ENCODE measurements at regions not wholly inside any gene's neighbourhood (a gene's known extent, or its start where the extent isn't known, plus 50 kb on each side); places are given as distances from the start of the nearest gene placed in this dataset.

DNA sequence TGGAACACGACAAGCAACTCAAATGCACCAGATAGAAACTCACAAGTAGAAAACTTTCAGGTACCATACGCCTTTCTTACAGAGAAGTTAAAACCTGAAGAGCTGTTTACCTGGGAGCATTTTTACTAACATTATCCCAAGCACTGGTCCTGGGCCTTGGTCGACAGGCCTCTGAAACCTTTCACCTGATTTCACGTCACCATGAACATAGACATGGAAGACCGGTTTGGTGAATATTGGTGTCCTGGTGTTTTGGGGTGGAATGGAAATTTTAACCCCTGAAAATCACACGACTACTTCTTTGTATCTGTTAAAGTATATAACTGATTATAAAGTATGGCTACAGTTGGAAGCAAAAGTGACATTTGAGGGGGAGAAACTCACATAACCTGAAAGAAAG is 176.6 kb upstream of the ARGLU1 start:
- no peak for ATAC-seq
- intact Hi-C loops (cut with micrococcal nuclease): no loop called here
- Mint-ChIP-seq H3K4me1 (no peaks in the 10 kb centered on the region), H3K9me3 (peaks cover 3 to 5% of the 10 kb centered on the region in 2 donors), H3K4me3 (no peak overlapping the region), H3K36me3 (no peaks in the 10 kb centered on the region), H3K27ac (no peak overlapping the region), H3K27me3 (ENCODE audit: low read depth in 2 of 2) (no peaks in the 10 kb centered on the region)
- TF ChIP-seq, protein P1, sequence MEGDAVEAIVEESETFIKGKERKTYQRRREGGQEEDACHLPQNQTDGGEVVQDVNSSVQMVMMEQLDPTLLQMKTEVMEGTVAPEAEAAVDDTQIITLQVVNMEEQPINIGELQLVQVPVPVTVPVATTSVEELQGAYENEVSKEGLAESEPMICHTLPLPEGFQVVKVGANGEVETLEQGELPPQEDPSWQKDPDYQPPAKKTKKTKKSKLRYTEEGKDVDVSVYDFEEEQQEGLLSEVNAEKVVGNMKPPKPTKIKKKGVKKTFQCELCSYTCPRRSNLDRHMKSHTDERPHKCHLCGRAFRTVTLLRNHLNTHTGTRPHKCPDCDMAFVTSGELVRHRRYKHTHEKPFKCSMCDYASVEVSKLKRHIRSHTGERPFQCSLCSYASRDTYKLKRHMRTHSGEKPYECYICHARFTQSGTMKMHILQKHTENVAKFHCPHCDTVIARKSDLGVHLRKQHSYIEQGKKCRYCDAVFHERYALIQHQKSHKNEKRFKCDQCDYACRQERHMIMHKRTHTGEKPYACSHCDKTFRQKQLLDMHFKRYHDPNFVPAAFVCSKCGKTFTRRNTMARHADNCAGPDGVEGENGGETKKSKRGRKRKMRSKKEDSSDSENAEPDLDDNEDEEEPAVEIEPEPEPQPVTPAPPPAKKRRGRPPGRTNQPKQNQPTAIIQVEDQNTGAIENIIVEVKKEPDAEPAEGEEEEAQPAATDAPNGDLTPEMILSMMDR (IDR thresholded peaks at IDR 0.05): no peak
- no peaks in the 10 kb centered on the region for H3K4me1 ChIP-seq (ENCODE audit: control insufficient read depth, insufficient read depth, low read length)
- no peaks in the 10 kb centered on the region for H3K27me3 ChIP-seq (ENCODE audit: control insufficient read depth, insufficient read depth, low read length)
- no peak overlapping the region for H3K27ac ChIP-seq (ENCODE audit: low read length)
- no peaks in the 10 kb centered on the region for H3K36me3 ChIP-seq (ENCODE audit: control insufficient read depth, insufficient read depth, low read length)
- WGBS (ENCODE audit: insufficient coverage): 83% methylated on average over 5 of the region's 6 CpGs
- no peaks in the 10 kb centered on the region for H3K9me3 ChIP-seq (ENCODE audit: control insufficient read depth, insufficient read depth, low read length)
- H3K4me3 ChIP-seq (ENCODE audit: low read length): no peak overlapping the region
- DNase-seq: no peak

DNA sequence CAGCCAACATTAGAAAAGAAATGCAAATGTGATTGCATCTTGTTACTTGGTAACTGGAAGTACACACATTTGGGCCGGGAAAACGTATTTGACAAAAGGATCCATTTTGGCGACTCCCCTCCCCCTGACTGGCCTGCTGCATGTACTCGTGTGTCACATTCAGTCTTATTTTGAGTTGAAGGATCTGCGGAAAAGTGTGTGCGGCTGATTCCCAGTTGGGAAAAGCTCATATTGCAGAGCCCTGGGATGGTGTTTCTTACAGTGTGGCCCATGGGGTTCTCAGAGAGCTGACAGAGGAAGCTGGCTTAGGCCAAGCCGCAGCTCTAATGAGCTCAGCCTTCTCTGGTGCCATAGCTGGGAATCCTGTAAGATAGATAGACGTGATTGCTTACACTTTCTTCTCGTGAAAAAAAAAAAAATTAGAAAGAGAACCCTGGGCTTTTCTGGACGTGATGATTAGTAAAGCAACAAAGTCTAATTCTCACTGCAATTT is 170.3 kb upstream of the ARGLU1 start:
- Mint-ChIP-seq H3K27me3 (ENCODE audit: low read depth in 2 of 2) (no peaks in the 10 kb centered on the region), H3K4me1 (no peaks in the 10 kb centered on the region), H3K4me3 (no peak overlapping the region), H3K27ac (no peak overlapping the region), H3K36me3 (no peaks in the 10 kb centered on the region), H3K9me3 (peaks cover 7 to 8% of the 10 kb centered on the region in 2 donors)
- Histone ChIP-seq H3K4me1 (ENCODE audit: control insufficient read depth, insufficient read depth, low read length) (no peaks in the 10 kb centered on the region), H3K27ac (ENCODE audit: low read length) (no peak overlapping the region), H3K36me3 (ENCODE audit: control insufficient read depth, insufficient read depth, low read length) (no peaks in the 10 kb centered on the region), H3K9me3 (ENCODE audit: control insufficient read depth, insufficient read depth, low read length) (peaks cover 2% of the 10 kb centered on the region), H3K27me3 (ENCODE audit: control insufficient read depth, insufficient read depth, low read length) (no peaks in the 10 kb centered on the region), H3K4me3 (ENCODE audit: low read length) (no peak overlapping the region)
- intact Hi-C loops (cut with micrococcal nuclease): no loop called here
- WGBS (ENCODE audit: insufficient coverage): 88% methylated on average over 10 of the region's 10 CpGs
- ATAC-seq: no peak
- TF ChIP-seq, protein P1 (IDR thresholded peaks at IDR 0.05): no peak
- no peak for DNase-seq

DNA sequence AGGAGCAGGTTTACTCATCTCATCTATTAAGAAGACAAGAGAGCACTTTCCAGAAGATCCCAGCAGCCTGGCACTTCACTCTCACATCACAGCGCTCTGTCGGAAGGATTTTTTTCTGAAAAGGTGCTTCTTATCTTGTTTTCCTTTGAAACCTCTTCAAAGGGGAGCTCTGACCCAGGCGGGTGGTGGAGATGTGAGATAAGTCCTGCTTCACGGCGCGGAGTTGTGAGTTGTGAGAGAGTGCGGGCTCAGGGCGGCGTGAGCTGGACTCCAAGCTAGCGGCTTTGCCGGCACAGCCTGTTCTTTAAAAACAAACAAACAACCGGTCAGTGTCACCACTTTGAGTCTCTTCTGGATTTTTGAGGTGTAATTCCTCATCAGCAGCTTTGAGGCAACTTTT is 169.0 kb upstream of the ARGLU1 start:
- H3K27me3 Mint-ChIP-seq (ENCODE audit: low read depth in 2 of 2): no peaks in the 10 kb centered on the region
- H3K27ac Mint-ChIP-seq: no peak overlapping the region
- Histone ChIP-seq H3K27ac (ENCODE audit: low read length) (no peak overlapping the region), H3K9me3 (ENCODE audit: control insufficient read depth, insufficient read depth, low read length) (peaks cover 2% of the 10 kb centered on the region), H3K4me1 (ENCODE audit: control insufficient read depth, insufficient read depth, low read length) (no peaks in the 10 kb centered on the region), H3K27me3 (ENCODE audit: control insufficient read depth, insufficient read depth, low read length) (no peaks in the 10 kb centered on the region), H3K4me3 (ENCODE audit: low read length) (no peak overlapping the region), H3K36me3 (ENCODE audit: control insufficient read depth, insufficient read depth, low read length) (no peaks in the 10 kb centered on the region)
- no peak for ATAC-seq
- intact Hi-C loops (cut with micrococcal nuclease): no loop called here
- peaks cover 7 to 10% of the 10 kb centered on the region in 2 donors for H3K9me3 Mint-ChIP-seq
- WGBS (ENCODE audit: insufficient coverage): 98% methylated on average over 12 of the region's 12 CpGs
- no peak overlapping the region for H3K4me3 Mint-ChIP-seq
- TF ChIP-seq, protein P1 (IDR thresholded peaks at IDR 0.05): no peak
- H3K4me1 Mint-ChIP-seq: no peaks in the 10 kb centered on the region
- H3K36me3 Mint-ChIP-seq: no peaks in the 10 kb centered on the region
- no peak for DNase-seq

DNA sequence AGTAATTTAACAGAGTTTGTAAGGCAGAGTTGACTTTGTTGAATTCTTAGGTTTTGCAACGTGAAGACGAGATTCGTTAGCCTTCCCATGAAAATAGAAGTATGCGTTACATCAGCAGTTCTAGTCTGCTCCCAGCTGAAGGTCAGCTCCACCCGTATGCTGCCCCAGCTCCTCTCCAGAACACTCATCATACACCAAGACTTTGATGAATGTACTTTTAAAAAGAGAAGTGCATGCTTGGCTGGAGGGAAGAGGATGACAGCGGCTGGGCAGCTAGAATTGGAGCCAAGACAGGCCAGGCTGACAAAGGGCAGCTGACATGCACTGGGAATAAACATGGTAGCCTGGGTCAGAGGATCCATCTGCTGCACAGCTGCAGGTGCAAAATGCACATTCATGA is 166.3 kb upstream of the ARGLU1 start:
- TF ChIP-seq, protein P1 (IDR thresholded peaks at IDR 0.05): no peak
- peaks cover 2% of the 10 kb centered on the region for H3K9me3 ChIP-seq (ENCODE audit: control insufficient read depth, insufficient read depth, low read length)
- intact Hi-C loops (cut with micrococcal nuclease): no loop called here
- 82% methylated on average over 6 of the region's 6 CpGs for WGBS (ENCODE audit: insufficient coverage)
- H3K36me3 ChIP-seq (ENCODE audit: control insufficient read depth, insufficient read depth, low read length): no peaks in the 10 kb centered on the region
- H3K27ac ChIP-seq (ENCODE audit: low read length): no peak overlapping the region
- DNase-seq (no peak), ATAC-seq (no peak)
- H3K4me1 Mint-ChIP-seq: no peaks in the 10 kb centered on the region
- no peak overlapping the region for H3K4me3 ChIP-seq (ENCODE audit: low read length)
- peaks cover 4 to 7% of the 10 kb centered on the region in 2 donors for H3K9me3 Mint-ChIP-seq
- no peak overlapping the region for H3K4me3 Mint-ChIP-seq
- no peak overlapping the region for H3K27ac Mint-ChIP-seq
- no peaks in the 10 kb centered on the region for H3K27me3 Mint-ChIP-seq (ENCODE audit: low read depth in 2 of 2)
- no peaks in the 10 kb centered on the region for H3K4me1 ChIP-seq (ENCODE audit: control insufficient read depth, insufficient read depth, low read length)
- H3K36me3 Mint-ChIP-seq: no peaks in the 10 kb centered on the region
- no peaks in the 10 kb centered on the region for H3K27me3 ChIP-seq (ENCODE audit: control insufficient read depth, insufficient read depth, low read length)

Measured in natural killer cell (primary cell).